Stimulated activated CD8-positive, alpha-beta memory T cell treated with anti-CD3 and anti-CD28 coated beads, Interleukin-15, amount 100 ng/mL, for 1 hour (primary cell): ENCODE measurements at regions not wholly inside any gene's neighbourhood (a gene's known extent, or its start where the extent isn't known, plus 50 kb on each side); places are given as distances from the start of the nearest gene placed in this dataset.

Experiments
- DNase-seq: peaks from one replicate; pipeline ENCODE4 v3.0.0-alpha.2; 2020; ENCODE audit warnings: low read depth

- DNase-seq, result no peak
Observed at GRCh38 chr11:104655066-104655465, 243.2 kb downstream of the CASP12 start.

- no peak for DNase-seq
Observed at GRCh38 chr11:104654181-104654813, 244.0 kb downstream of the CASP12 start.

DNA sequence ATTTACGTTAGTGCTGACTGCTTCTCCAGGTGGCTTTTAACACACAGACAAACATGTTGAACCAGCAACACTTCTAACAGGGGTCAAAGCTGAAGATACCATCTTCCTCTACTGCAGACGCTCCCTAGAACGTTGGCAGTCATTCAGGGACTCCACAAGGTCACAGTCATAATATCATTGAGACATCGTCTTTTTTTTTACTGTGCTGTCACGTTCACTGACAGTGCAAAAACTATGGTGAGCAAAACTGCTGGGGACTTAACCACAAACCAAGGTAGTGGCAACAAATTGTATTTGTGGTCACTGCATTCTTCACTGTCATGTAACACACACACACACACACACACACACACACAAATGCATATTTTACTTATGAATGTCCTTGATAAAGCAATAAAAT lies 244.9 kb downstream of the CASP12 start:
- no peak for DNase-seq

- DNase-seq, result no peak
Observed at GRCh38 chr11:104652996-104653395, 245.3 kb downstream of the CASP12 start.

- DNase-seq, result no peak
Observed at GRCh38 chr11:104650234-104650633, 248.0 kb downstream of the CASP12 start.

GRCh38 chr11:104649002-104649401 lies 249.3 kb downstream of the CASP12 start:
- no peak for DNase-seq

DNA sequence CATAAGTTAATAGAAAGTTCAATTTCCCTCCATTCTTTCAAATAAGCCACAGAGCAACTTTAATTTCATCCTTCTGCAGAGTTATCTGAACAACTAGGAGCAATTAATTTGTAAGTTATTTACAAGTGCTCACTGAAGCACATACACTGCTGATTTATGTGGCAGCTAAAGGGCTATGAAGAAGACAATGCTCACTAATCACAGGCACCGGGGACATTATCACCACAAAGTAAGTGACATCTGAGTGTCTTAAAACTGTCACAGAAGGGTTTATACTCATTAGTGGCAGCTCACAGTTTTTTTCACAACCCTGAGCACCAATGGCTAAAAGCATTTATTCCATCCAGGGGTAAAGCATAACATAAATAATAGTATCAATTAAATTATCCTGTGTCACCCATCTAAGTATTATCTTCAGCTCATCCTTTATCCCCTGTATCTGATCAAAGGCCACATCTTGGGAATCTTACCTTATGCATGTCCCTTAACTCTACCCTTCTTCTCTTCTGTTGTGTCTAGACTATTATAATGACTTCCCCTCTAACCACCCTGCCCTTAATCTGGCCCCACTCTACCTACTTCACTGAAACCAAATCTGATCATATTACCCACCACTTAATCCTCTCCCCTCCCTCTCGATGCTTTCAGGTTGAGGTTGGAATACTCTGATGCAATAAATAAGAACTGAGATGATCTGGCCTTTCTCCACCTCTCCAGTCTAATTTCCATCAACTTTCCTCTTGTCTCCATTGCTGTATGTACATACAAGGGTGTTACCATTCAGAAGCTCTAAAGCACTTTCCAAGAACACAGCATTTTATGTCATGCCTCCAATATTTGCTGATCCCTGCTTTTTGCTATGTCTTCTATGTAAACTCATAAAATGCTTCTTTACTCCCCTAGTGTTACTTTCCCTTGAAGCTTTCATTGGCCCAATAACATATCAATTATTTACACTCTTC lies 252.7 kb downstream of the CASP12 start:
- no peak for DNase-seq

- no peak for DNase-seq
Observed at GRCh38 chr11:104637662-104638170, 260.5 kb downstream of the CASP12 start.

GRCh38 chr11:104633226-104633625 lies 265.0 kb downstream of the CASP12 start:
- no peak for DNase-seq

DNA sequence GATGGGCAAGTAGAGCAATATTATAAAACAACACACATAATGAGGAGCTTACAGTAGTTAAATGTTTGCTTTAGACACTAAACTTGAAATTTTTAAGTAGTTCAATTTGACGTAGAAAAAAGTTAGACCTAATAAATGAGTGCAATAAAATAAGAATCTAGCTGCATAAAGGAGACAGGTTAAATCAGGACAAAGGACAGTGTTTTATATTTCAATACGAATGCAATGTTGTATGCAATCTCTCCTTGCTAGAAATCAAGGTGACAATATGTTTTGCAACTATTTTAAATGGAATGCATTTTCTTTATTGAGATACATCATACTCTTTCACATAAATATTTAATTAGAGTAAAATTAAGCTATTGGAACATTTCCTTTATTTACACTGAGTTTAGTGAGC lies 267.9 kb downstream of the CASP12 start:
- no peak for DNase-seq

DNA sequence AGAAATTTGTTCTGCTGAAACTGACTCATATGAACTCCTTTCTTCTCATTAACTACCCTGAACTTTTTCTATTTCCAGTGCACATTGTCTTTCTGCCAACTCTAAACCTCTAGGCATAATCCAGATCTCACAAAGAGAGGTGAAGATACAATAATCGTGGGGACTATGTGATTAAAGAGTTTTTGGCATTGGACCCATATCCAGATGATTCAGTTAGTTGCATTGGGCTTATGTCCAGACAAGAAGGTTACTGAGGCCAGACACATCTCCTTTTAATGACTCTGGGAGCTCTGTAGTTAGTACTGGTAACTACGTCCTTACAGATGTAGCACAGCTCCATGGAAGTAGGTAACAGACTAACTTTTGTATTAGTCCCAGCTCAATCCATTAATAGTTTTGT lies 273.0 kb downstream of the CASP12 start:
- DNase-seq, result no peak

DNA sequence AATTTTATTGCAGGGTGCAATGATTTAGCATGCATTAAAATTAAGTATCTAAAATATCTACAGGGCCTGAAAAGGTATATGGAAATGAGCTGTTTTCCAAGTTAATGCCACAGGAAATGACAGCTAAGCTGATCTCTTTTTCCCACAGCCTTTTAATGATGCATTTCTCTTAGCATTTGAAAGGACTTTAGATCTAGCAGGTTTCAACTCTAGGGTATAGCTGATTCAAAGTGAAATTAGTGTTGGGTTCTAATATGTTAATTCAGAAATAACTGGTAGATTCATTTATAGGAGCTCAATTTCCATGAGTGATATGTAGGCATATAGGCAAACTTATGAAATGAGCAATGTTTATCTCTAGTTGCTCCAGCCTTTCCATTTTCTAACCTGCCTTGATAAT lies 274.2 kb downstream of the CASP12 start:
- no peak for DNase-seq

GRCh38 chr11:104623518-104623917 lies 274.7 kb downstream of the CASP12 start:
- no peak for DNase-seq

GRCh38 chr11:104620991-104621390 lies 277.3 kb downstream of the CASP12 start:
- DNase-seq, result no peak

- no peak for DNase-seq
Observed at GRCh38 chr11:104619751-104620150, 278.5 kb downstream of the CASP12 start.

- DNase-seq, result no peak
Observed at GRCh38 chr11:104618954-104619353, 279.3 kb downstream of the CASP12 start.

GRCh38 chr11:104614961-104615360 lies 283.3 kb downstream of the CASP12 start:
- DNase-seq, result no peak

DNA sequence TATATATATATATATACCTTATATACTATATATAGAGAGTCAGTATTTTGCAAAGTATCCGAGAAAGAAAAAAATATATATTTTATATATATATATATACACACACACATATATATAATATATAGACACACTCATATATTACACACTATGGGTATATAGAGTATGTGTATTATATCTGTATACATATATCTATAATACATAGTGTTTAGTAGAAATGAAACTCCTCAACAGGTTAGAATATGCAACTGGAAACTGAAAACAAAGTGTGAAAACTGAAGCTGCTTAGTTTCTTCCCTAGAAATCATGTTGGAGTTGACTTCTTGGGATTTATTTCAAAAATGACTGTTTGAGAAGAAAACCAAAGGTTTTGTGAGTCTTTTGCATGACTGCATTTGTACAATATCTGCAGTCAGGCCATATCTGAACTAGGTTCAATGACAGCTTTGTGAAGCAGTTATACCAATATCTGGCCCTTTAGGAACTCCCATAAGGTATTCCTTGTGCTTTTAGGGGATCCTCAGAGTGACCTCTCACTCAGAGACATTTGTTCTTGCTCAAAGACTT lies 284.1 kb downstream of the CASP12 start:
- DNase-seq, result no peak

DNA sequence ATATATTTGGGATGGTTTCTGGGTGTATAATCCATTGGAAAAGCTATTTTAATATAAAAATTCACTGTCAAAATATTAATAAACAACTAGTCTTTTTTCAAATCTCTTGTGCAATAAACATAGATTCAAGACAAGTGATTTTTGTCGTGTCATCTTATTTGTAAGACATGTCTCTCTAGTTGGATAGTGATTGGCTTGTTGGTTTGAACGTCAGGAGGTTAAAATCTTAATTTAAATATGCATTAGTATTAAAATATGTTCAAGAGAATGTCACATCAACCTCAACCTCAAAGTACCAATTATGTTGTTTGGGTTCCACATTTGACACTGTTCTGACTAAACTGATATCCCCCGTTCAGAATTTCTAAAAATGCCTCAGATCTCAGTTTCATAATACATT lies 287.6 kb downstream of the CASP12 start:
- no peak for DNase-seq

DNA sequence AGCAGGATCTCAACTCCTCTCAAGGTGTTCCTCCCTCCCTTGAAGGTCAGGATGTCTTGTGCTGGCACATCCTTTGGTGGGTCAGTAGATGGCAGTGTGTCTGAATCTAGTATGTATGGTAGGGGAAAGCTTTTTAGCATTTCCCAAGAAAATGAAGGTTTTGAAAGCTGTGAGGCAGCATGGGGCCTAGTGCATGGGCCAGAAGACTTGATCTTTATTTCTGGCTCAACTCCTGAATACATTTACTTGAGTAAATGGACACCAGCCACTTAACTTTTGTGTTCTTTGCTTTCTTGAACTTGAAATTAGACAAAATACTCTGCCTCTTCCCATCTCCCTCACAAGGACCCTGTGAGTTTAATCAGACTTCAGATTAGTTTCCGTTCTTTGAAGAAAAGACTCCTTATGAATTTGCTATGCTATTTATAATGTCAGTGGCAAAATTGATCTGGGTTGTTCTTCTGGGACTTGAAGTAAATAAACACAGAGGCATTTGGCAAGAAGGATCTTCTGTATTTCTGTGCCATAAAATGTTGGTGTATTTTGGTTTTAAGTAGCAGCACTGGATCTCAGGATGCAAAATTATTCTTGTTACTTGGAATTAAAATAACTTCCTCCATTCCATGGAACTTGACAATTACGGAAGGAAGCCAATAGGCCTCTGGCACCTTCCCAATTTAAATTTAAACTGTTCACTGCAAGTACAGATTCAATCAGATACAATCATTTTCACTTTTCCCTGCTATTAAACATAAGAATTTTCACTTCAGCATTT lies 288.8 kb downstream of the CASP12 start:
- no peak for DNase-seq

DNA sequence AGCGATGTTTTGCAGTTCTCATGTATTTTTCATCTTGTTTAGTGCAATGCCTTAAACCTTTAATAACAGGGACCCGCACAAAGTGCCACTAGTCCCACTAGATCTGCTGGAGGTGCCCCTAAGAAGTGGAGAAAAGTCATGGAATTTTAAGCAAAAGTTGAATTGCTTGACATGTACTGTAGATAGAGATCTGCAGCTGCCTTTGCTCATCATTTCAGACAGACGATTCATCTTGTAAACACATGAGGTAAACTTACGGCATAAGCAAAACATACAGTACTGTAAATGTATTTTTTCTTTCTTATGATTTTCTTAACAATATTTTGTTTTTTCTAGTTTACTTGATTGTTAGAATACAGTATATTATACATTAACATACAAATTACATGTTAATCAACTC lies 295.6 kb downstream of the CASP12 start:
- no peak for DNase-seq
